ENCODE measurements at regions not wholly inside any gene's neighbourhood (a gene's known extent, or its start where the extent isn't known, plus 50 kb on each side); places are given as distances from the start of the nearest gene placed in this dataset.

- no peak for DNase-seq (ENCODE audit: low read depth)
Measured at GRCh38 chr20:61052776-61053442, 199.2 kb upstream of the CDH4 start.

GRCh38 chr20:61053487-61053886 is 198.6 kb upstream of the CDH4 start:
- FAIRE-seq (no peak), DNase-seq (ENCODE audit: low read depth) (no peak)
- Histone ChIP-seq H3K27me3 (ENCODE audit: control insufficient read depth, insufficient read depth, low read length) (no peaks in the 10 kb centered on the region), H3K4me3 (ENCODE audit: low read depth, low read length) (no peak overlapping the region), H3K36me3 (ENCODE audit: control insufficient read depth, insufficient read depth, low read length) (no peaks in the 10 kb centered on the region)
- TF ChIP-seq CTCF (IDR thresholded peaks at IDR 0.05; ENCODE audit: insufficient read depth, low read length, severe bottlenecking): no peak

More at GRCh38 chr20:61052776-61053442, 199.2 kb upstream of the CDH4 start:
- no peak for TF ChIP-seq CTCF (IDR thresholded peaks at IDR 0.05; ENCODE audit: insufficient read depth, low read length, severe bottlenecking)
- Histone ChIP-seq H3K4me3 (ENCODE audit: low read depth, low read length) (no peak overlapping the region), H3K36me3 (ENCODE audit: control insufficient read depth, insufficient read depth, low read length) (no peaks in the 10 kb centered on the region), H3K27me3 (ENCODE audit: control insufficient read depth, insufficient read depth, low read length) (no peaks in the 10 kb centered on the region)
- FAIRE-seq: no peak

GRCh38 chr20:61053889-61054288 is 198.2 kb upstream of the CDH4 start:
- Histone ChIP-seq H3K4me3 (ENCODE audit: low read depth, low read length) (no peak overlapping the region), H3K36me3 (ENCODE audit: control insufficient read depth, insufficient read depth, low read length) (no peaks in the 10 kb centered on the region), H3K27me3 (ENCODE audit: control insufficient read depth, insufficient read depth, low read length) (no peaks in the 10 kb centered on the region)
- no peak for DNase-seq (ENCODE audit: low read depth)
- no peak for TF ChIP-seq CTCF (IDR thresholded peaks at IDR 0.05; ENCODE audit: insufficient read depth, low read length, severe bottlenecking)
- FAIRE-seq: no peak

GRCh38 chr20:61054411-61054810 is 197.7 kb upstream of the CDH4 start:
- Histone ChIP-seq H3K27me3 (ENCODE audit: control insufficient read depth, insufficient read depth, low read length) (no peaks in the 10 kb centered on the region), H3K36me3 (ENCODE audit: control insufficient read depth, insufficient read depth, low read length) (no peaks in the 10 kb centered on the region), H3K4me3 (ENCODE audit: low read depth, low read length) (no peak overlapping the region)
- DNase-seq (ENCODE audit: low read depth): no peak
- FAIRE-seq: no peak
- TF ChIP-seq CTCF (IDR thresholded peaks at IDR 0.05; ENCODE audit: insufficient read depth, low read length, severe bottlenecking): no peak

- TF ChIP-seq CTCF (IDR thresholded peaks at IDR 0.05; ENCODE audit: insufficient read depth, low read length, severe bottlenecking): no peak
- no peaks in the 10 kb centered on the region for H3K27me3 ChIP-seq (ENCODE audit: control insufficient read depth, insufficient read depth, low read length)
- no peaks in the 10 kb centered on the region for H3K36me3 ChIP-seq (ENCODE audit: control insufficient read depth, insufficient read depth, low read length)
- no peak overlapping the region for H3K4me3 ChIP-seq (ENCODE audit: low read depth, low read length)
- DNase-seq (ENCODE audit: low read depth) (no peak), FAIRE-seq (no peak)
Measured at GRCh38 chr20:61055180-61056010, 196.7 kb upstream of the CDH4 start.
